ENCODE measurements at regions not wholly inside any gene's neighbourhood (a gene's known extent, or its start where the extent isn't known, plus 50 kb on each side); places are given as distances from the start of the nearest gene placed in this dataset.
A peak's percentile ranks its signal among the peaks of the same experiment; 100 is the strongest.

GRCh38 chr5:88509403-88509802, 240.8 kb upstream of the TMEM161B start:
- no peaks in the 10 kb centered on the region for H3K27me3 ChIP-seq (replicated peaks; ENCODE audit: control insufficient read depth, insufficient read depth, low read length)
- DNase-seq (ENCODE audit: extremely low read depth, insufficient read length): no peak
- H3K4me3 ChIP-seq (replicated peaks; ENCODE audit: low read depth, low read length): no peak overlapping the region
- H3K36me3 ChIP-seq (ENCODE audit: control insufficient read depth, insufficient read depth, low read length): no peaks in the 10 kb centered on the region
- TF ChIP-seq CTCF (IDR thresholded peaks at IDR 0.05; ENCODE audit: insufficient read depth, low read length, poor library complexity, severe bottlenecking): no peak

GRCh38 chr5:88507261-88507660, 238.6 kb upstream of the TMEM161B start:
- Histone ChIP-seq H3K4me3 (replicated peaks; ENCODE audit: low read depth, low read length) (no peak overlapping the region), H3K27me3 (replicated peaks; ENCODE audit: control insufficient read depth, insufficient read depth, low read length) (no peaks in the 10 kb centered on the region), H3K36me3 (ENCODE audit: control insufficient read depth, insufficient read depth, low read length) (no peaks in the 10 kb centered on the region)
- DNase-seq (ENCODE audit: extremely low read depth, insufficient read length): no peak
- TF ChIP-seq CTCF (IDR thresholded peaks at IDR 0.05; ENCODE audit: insufficient read depth, low read length, poor library complexity, severe bottlenecking): no peak

- DNase-seq (ENCODE audit: extremely low read depth, insufficient read length): no peak
Measured at GRCh38 chr5:88503406-88503805, 234.8 kb upstream of the TMEM161B start.

GRCh38 chr5:88503041-88503345, 234.3 kb upstream of the TMEM161B start:
- TF ChIP-seq CTCF (IDR thresholded peaks at IDR 0.05; ENCODE audit: insufficient read depth, low read length, poor library complexity, severe bottlenecking): no peak
- Histone ChIP-seq H3K27me3 (replicated peaks; ENCODE audit: control insufficient read depth, insufficient read depth, low read length) (no peaks in the 10 kb centered on the region), H3K36me3 (ENCODE audit: control insufficient read depth, insufficient read depth, low read length) (no peaks in the 10 kb centered on the region), H3K4me3 (replicated peaks; ENCODE audit: low read depth, low read length) (peak overlapping the region; percentile 63)
- no peak for DNase-seq (ENCODE audit: extremely low read depth, insufficient read length)

More at GRCh38 chr5:88503406-88503805, 234.8 kb upstream of the TMEM161B start:
- H3K4me3 ChIP-seq (replicated peaks; ENCODE audit: low read depth, low read length): no peak overlapping the region
- TF ChIP-seq CTCF (IDR thresholded peaks at IDR 0.05; ENCODE audit: insufficient read depth, low read length, poor library complexity, severe bottlenecking): no peak
- H3K27me3 ChIP-seq (replicated peaks; ENCODE audit: control insufficient read depth, insufficient read depth, low read length): no peaks in the 10 kb centered on the region
- no peaks in the 10 kb centered on the region for H3K36me3 ChIP-seq (ENCODE audit: control insufficient read depth, insufficient read depth, low read length)

- peak overlapping the region; percentile 63 for H3K4me3 ChIP-seq (replicated peaks; ENCODE audit: low read depth, low read length)
- H3K27me3 ChIP-seq (replicated peaks; ENCODE audit: control insufficient read depth, insufficient read depth, low read length): no peaks in the 10 kb centered on the region
- no peak for TF ChIP-seq CTCF (IDR thresholded peaks at IDR 0.05; ENCODE audit: insufficient read depth, low read length, poor library complexity, severe bottlenecking)
- DNase-seq (ENCODE audit: extremely low read depth, insufficient read length): peak; percentile 26
- no peaks in the 10 kb centered on the region for H3K36me3 ChIP-seq (ENCODE audit: control insufficient read depth, insufficient read depth, low read length)
Measured at GRCh38 chr5:88502179-88503040, 233.8 kb upstream of the TMEM161B start.

All from GM06990 (cell line).